HEK293 (cell line): ENCODE measurements at regions not wholly inside any gene's neighbourhood (a gene's known extent, or its start where the extent isn't known, plus 50 kb on each side); places are given as distances from the start of the nearest gene placed in this dataset.

ENCODE experiments used
- CTCF ChIP-seq: fragments of 450-650 bp; formaldehyde crosslinking; IDR thresholded peaks from 2 replicates; pipeline ENCODE4 v1.5.1; 2016; ENCODE audit warnings: missing biosample characterization, missing genetic modification characterization
- YY1 ChIP-seq: fragments of 450-650 bp; formaldehyde crosslinking; IDR thresholded peaks from 2 replicates; pipeline ENCODE4 v1.5.1; 2018; ENCODE audit warnings: missing biosample characterization, missing genetic modification characterization
- ZNF133 ChIP-seq: fragments of 450-650 bp; formaldehyde crosslinking; IDR thresholded peaks from 2 replicates; pipeline ENCODE4 v1.5.1; 2016; ENCODE audit warnings: missing biosample characterization, missing genetic modification characterization
- ZNF138 ChIP-seq: fragments of 450-650 bp; formaldehyde crosslinking; IDR thresholded peaks from 2 replicates; pipeline ENCODE4 v1.5.1; 2016; ENCODE audit warnings: missing biosample characterization, missing genetic modification characterization, borderline replicate concordance
- ZNF24 ChIP-seq: fragments of 450-650 bp; formaldehyde crosslinking; IDR thresholded peaks from 2 replicates; pipeline ENCODE4 v1.5.1; 2016; ENCODE audit warnings: missing biosample characterization, missing genetic modification characterization
- ZNF530 ChIP-seq: fragments of 450-650 bp; formaldehyde crosslinking; IDR thresholded peaks from 2 replicates; pipeline ENCODE4 v1.5.1; 2016; ENCODE audit warnings: low read depth, missing biosample characterization, missing genetic modification characterization
- ZNF629 ChIP-seq: fragments of 450-650 bp; formaldehyde crosslinking; IDR thresholded peaks from 2 replicates; pipeline ENCODE4 v1.5.1; 2017; ENCODE audit warnings: missing biosample characterization, missing genetic modification characterization
- ZNF658 ChIP-seq: fragments of 450-650 bp; formaldehyde crosslinking; IDR thresholded peaks from 2 replicates; pipeline ENCODE4; 2016; ENCODE audit warnings: missing biosample characterization, missing genetic modification characterization
- ZNF704 ChIP-seq: fragments of 450-650 bp; formaldehyde crosslinking; IDR thresholded peaks from 2 replicates; pipeline ENCODE4 v1.5.1; 2016; ENCODE audit warnings: missing biosample characterization, missing genetic modification characterization

GRCh38 chr2:196586511-196586991 is 53.0 kb upstream of the CCDC150 start:
- TF ChIP-seq CTCF (tag by site-specific recombination) (no peak), ZNF658 (tag by site-specific recombination) (no peak), ZNF133 (tag by site-specific recombination) (no peak), ZNF629 (tag by site-specific recombination) (peak; percentile 79), ZNF138 (tag by site-specific recombination) (no peak), ZNF24 (tag by site-specific recombination) (no peak), YY1 (no peak), ZNF704 (no peak), ZNF530 (tag by site-specific recombination) (no peak)
